HG03280 (cell line): ENCODE measurements at regions not wholly inside any gene's neighbourhood (a gene's known extent, or its start where the extent isn't known, plus 50 kb on each side); places are given as distances from the start of the nearest gene placed in this dataset.

Experiments used
- ATAC-seq: cut with Tn5 transposase; IDR thresholded peaks from one replicate; pipeline ENCODE4 v1.9.1; 2021; ENCODE audit warnings: mild to moderate bottlenecking, moderate library complexity; ENCODE audit not compliant: unreplicated experiment

DNA sequence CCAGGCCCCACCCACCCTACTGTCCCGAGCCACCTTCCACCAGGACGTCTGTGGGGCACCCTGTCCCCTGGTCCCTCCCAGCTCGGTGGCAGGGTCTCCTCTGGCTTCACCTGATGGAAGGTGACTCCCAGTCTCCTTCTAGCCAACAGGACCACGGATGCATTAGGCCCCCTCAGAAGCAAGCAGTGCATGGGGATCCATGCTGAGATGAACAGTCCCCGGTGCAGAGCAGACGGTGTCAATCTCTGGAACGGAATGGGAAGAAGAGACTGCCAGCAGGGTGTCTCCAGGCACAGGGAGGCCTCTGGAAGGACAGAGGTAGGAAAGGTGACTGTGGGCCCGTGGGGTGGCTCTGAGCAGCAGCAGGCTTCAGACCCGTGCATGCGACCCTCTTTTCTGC lies 65.2 kb upstream of the FZD7 start:
- ATAC-seq = no peak

GRCh38 chr2:201969241-201969937 lies 64.3 kb upstream of the FZD7 start:
- ATAC-seq = no peak

GRCh38 chr2:201969938-201970785 lies 63.5 kb upstream of the FZD7 start:
- ATAC-seq = no peak

- no peak for ATAC-seq
Measured at GRCh38 chr2:201970786-201971108, 62.9 kb upstream of the FZD7 start.

GRCh38 chr2:201971531-201972228 lies 62.0 kb upstream of the FZD7 start:
- no peak for ATAC-seq

- no peak for ATAC-seq
Measured at GRCh38 chr2:201972621-201973255, 60.9 kb upstream of the FZD7 start.

DNA sequence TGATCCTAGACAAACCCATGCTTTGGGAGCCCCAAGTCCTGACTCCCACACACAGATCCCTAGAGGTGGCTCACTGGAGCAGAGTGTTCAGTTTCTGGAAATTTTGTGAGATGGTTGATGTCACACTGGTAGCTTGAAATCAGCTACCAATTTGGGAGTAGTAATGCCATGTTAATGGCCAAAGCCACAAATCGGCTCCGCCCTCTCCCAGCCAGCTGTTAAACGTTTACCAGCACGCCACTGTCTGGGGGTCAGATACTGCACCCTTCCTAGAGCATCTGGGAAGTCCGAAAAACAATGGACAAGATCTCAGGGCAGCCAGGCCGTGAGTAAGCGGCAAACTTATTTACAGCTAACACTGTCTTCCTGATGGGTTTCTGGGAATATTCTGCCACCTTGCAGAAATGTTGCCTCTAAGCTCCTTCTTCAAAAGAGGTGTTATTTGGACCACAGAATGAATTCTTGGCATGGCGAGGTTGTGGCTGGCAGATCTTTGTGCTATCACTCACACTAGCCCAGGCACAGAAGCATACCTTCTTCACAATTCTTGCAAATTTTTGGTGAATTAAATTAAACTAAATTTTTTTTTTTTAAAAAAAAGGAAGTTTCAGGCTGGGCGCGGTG lies 60.2 kb upstream of the FZD7 start:
- no peak for ATAC-seq

DNA sequence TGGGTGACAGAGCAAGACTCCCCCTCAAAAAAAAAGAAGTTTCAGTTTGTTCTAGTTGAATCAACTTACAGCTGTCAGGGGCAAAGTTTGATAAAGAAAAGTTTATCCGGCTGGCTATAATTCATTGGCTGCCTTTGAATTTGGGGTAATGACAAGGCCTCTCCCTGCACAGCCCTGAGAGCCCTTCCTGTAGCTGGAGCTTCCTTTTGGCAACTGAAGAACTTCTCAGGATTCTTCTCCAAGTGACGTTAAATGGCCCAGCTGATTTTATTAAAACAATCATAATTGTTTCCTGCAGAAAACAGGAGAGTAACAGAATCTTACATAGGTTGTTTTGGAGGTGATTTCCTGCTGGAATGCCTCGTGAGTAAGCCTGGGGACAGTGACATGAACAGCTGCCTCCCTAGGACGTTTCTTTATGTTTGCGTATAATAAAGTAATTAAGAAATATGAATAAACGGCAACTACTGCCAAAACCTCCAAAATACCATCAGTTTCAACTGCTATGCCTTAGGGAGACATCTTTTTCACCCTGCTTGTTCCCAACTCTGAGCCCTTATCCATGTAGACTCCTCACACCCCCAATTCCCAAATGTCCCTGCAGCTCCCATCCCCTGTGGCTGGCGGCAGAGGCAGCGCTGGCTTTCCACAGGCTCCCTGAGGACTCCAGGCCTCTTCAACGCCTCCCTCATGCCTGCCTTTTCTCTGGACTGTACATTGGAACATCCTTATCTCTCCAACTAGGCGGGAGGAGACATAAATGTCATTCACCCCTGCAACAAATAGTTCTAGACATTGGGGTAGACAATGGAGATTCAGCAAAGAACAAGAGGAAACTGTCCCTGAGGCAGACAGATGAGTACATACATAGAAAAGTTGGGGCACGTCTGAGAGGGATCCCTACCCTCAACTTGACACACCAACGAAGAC lies 59.2 kb upstream of the FZD7 start:
- no peak for ATAC-seq

GRCh38 chr2:201975434-201975833 lies 58.2 kb upstream of the FZD7 start:
- no peak for ATAC-seq

DNA sequence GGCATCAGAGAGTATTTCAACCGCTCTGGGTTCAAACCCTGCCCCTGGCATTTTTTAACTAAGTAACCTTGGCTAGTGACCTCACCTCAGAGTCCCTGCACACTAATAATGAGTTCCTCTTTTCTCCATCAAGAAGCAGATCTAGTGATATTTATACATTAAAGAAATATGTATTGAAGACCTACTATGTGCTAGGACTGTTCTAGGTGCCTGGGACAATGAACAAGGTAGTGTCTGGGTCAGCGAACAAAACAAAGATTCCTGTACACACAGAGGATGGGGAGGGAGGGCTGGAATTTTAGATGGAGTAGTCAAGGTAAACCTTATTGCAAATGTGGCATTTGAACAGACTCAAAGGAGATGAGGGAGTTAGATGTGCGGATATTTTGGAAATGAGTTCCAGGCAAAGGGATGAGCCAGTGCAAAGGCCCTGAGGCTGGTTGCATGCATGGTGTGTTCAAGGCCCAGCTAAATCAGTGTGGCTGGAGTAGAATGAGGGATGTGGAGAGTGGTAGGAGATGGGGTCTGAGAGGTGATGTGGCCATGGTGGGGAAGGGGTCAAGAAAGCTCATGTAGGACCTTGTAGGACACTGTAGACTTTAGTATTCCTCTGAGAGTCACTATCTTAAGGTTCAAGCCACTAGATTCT lies 57.6 kb upstream of the FZD7 start:
- no peak for ATAC-seq

DNA sequence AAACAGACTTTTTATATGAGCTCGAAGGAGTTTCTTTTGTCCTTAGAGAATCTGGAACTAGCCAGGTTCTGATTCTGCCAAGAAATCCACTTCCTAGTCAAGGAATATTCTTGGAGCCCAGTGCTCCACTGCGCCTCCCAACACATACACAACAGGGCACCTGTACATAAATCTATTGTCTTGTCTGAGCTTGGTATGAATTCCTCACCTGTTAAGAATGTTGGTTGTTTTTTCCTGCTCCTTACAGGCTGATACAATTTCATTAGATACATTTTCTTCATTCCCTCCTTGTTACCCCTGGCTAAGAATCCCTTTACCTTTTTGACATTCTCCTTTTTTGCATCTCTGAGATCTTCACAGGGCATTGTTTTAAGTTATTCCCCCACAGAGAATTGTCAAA lies 56.0 kb upstream of the FZD7 start:
- ATAC-seq = no peak

DNA sequence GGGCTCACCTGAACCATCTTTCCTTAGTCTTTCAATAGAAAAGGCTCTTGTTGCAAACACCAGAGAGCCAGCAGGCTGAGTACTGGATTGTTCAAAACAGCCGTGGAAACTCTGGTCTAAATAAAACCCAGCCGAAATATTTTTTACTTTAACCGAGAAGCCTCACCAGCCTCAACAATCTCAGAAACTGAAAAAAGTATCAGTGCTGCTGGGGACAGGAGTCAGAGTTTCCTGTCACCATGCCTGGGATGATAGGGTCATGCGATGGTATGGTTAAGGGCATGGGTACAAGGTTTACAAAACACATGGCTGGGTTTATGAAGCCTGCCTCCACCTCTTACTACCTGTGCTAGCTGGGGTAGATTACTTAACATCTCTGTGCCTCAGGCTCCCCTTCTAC lies 55.3 kb upstream of the FZD7 start:
- ATAC-seq = no peak

- no peak for ATAC-seq
Measured at GRCh38 chr2:201978986-201979385, 54.7 kb upstream of the FZD7 start.

DNA sequence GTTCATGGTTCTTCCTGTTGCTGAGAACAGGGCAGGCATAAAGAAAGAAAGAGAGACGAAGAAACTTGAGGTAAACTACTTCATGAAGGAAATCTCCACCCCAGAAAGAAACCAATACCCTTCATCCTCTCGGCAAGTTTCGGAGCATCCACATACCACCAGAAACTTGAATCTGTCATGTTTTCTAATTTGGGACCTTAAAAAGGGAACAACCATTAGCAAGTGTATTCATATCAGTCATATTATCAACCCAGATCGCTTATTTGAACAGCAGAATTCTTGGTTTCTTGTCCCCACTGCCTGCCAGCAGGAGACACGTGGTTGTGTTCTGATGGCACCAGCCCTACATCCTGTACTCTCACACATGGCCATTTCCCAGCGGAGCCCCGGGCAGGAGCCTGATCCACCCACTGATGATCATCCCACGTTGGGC lies 53.2 kb upstream of the FZD7 start:
- peak; percentile 63 for ATAC-seq

- no peak for ATAC-seq
Measured at GRCh38 chr2:201980946-201981345, 52.7 kb upstream of the FZD7 start.

- no peak for ATAC-seq
Measured at GRCh38 chr2:201983174-201983573, 50.5 kb upstream of the FZD7 start.

GRCh38 chr2:201983800-201984199 lies 49.9 kb upstream of the FZD7 start:
- no peak for ATAC-seq
